HG02943 (cell line): ENCODE measurements at regions not wholly inside any gene's neighbourhood (a gene's known extent, or its start where the extent isn't known, plus 50 kb on each side); places are given as distances from the start of the nearest gene placed in this dataset.
"Not testable (repeated sequence)": the region's sequence is repeated elsewhere in the genome, so short reads cannot be mapped to it uniquely, and the experiment has no call there.

ENCODE experiments used
- ATAC-seq: cut with Tn5 transposase; IDR thresholded peaks from one replicate; pipeline ENCODE4 v1.9.1; 2021; ENCODE audit warnings: mild to moderate bottlenecking, low read depth, moderate library complexity; ENCODE audit not compliant: unreplicated experiment

DNA sequence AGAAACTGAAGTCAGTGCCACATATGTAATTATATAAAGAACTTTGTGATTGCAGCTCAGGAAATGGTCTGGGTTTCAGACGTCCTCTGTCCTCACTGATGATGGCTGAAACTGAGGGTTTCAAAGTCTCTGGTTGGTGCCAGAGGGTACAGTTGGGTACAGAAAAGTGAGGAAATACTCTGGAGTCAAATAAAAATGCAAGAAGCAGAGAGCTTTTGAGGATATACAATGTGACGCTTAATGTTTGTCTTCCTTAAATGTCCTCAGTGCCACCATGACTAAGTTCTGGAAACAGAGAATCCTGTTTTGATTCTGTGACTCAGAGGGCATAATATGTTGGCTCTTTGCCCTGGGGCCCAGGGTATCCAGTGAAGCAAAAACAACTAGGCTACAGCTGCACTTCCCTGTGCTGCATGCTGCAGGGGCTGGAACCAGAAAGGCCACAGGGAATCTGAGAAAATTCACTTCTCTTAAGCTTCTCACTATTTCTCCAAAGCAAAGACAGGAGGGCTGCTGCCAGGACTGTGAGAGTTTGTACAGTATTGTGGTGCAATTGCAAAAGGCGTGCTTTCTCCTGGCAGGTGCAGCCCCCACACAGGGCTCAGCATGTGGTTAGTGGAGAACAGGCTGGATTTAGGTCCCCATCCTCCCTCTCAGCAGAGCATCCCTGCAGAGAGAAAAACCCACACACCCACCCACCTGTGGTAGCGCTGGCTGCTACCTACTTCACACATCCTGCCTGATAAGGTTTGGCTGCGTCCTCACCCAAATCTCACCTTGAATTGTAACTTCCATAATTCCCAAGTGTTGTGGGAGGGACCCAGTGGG, 169.5 kb upstream of the SVIL start:
- ATAC-seq: no peak

DNA sequence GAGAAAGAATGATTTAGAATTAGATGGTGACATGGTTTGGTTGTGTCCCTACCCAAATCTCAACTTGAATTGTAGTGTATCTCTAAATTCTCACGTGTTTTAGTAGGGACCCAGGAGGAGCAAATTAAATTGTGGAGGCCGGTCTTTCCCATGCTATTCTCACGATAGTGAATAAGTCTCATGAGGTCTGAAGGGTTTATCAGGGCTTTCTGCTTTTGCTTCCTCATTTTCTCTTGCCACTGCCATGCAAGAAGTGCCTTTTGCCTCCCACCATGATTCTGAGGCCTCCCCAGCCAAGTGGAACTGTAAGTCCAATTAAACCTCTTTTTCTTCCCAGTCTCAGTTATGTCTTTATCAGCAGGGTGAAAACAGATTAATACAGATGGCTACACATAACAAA, 167.4 kb upstream of the SVIL start:
- ATAC-seq: no peak

DNA sequence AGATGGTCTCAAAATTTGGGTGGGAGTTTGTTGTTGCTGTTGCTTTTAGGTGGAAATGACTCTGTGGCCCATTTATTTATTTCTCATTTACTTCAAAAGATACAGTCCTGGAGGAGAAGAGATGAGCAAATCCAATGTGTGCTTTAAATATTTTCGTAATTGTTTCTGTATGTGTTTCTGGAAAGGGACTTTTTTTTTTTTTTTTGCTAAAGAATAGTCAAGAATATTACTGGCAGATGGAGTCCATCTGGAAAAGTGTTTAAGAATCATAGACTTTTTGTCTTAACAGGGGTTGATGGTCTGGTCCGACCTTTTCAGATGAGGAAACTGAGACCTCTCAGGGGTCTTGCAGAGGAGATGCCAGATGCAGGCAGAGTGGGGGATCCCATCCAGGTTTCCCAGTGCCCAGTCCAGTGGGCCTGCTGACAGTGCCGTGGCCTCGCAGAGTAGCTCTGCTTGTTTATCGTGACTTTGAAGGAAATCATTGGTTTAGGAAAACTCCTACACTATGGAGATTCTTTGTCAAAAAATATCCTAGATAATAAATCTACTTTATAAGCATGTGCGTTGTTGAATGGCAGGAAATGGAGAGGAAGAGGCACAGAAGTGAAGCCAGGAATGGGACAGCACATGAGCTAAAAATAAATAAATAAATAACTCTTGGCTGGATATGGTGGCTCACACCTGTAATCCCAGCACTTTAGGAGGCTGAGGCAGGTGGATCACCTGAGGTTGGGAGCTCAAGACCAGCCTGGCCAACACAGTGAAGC, 164.3 kb upstream of the SVIL start:
- no peak for ATAC-seq

DNA sequence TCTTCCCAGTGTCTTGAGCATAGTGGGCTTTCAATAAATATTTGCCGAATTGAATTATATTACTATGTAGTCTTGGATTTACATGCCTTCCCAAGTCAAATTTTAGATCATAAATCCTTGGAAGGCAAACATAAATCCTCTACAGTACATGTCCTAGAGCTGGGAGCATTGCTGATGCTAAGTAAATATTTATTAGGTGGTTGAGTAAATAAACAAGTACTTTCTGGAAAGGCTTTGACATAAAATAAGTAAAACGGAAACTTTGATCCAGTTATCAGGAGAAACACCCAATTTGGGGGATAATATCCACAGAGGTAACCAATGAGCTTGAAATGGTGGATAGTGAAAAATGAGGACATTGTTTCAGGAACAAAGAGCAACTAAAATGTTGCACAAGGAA, 162.8 kb upstream of the SVIL start:
- ATAC-seq: no peak

DNA sequence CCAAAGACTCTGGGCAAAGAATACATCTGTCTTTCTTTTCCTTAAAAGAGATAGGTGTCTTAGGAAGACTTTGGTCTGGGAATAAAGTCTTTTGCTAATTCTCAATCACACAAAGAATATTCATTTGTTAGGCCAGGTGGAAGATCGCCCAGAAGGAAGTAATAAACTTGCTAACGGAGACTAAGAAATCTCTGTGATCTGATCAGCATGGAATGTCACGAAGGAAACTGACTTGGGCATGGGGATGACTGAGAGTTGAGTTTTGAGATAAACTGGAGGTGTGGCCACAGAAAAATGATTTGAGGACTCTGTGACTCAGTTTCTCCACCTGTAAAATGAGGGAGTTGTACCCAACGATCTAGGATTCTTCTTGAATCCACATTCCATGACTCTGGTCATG, 161.1 kb upstream of the SVIL start:
- ATAC-seq: no peak

DNA sequence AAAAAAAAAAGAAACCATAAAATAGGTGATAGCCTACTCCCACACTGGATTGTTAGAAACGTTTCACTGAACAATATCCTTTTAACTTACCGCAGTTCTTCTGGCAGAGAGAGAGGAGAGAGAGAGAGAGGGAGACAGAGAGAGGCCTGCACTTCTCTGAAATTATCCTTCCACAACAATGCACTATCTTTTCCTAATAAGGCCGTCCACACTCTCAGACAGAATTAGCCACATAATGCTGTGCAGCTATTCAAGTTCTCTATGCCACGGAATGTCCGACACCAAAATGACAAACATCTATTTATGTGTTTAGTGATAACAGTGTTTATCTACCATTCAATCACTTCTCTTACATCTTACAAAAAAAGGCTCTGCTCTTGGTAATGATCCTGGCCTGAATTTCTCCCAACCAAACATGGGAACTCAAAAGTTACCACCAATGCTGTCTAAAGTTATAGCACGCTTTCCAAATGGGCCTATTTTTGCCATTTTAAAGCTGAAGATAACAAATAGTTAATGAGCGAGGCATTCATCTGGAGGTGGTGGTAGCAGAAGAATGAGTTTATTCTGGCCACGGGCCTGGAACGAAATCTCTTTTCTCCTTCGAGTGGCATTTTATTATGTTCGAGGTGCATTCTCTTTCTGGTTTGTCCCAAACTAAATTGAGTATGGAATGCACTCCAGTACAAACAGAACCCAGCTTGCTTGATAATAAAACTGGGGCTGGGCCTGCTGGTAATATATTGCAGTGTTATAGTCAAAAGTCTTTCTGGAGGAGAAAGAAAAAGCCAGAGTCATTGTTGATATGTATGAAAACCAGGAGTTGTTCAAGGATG, 160.2 kb upstream of the SVIL start:
- ATAC-seq: no peak

DNA sequence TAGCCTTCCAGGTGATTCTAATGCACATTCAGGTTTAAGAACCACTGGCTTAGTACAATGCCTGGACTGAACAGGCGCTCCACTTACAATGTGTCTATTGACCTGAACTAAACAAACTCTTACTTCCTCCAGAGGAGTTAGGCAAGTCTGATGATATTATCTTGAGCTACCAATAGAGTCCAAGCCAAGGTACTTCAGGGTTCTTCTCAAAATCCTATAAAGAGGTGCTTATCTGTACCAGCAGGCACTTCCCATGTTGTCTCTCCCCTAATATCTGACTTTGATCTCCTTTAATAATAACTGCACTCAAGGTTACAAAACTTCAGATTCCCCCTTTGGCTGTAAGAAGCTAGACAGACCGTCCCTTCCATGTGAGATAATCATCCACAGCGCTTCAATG, 157.0 kb upstream of the SVIL start:
- ATAC-seq: no peak

DNA sequence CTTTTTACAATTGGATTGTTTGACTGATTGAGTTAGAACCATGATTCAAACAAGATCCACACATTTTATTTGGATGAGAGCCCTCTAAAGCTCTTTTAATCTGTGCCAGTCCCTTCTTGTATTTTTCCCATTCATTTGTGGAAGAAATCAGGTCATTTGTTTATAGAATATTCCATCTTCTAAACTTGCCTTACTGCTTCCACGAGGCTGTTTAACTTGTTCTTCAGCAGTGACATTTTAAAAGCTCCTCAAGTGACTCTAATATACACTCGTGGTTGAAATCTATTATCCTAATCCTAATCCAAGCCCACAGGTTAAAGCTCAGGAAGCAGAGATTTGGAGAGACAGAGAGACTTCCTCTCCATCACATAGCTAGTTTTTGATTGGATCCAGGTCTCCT, 155.4 kb upstream of the SVIL start:
- no peak for ATAC-seq

DNA sequence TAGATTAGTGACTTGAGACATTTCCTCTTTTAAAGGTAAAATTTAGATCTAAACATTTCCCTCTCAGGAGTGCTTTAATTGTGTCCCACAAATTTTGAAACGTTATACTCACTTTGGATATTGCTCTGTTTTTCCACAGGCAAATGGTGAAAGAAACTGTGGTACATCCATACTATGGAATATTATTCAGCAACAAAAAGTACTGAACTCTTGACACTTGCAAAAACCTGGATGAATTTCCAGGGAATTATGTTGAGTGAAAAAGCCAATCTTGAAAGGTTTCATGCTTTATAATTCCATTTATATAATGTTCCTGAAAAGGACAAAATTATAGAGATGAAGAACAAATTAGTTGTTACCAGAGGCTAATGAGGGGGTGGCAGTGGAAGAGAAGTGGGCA, 153.3 kb upstream of the SVIL start:
- no peak for ATAC-seq

DNA sequence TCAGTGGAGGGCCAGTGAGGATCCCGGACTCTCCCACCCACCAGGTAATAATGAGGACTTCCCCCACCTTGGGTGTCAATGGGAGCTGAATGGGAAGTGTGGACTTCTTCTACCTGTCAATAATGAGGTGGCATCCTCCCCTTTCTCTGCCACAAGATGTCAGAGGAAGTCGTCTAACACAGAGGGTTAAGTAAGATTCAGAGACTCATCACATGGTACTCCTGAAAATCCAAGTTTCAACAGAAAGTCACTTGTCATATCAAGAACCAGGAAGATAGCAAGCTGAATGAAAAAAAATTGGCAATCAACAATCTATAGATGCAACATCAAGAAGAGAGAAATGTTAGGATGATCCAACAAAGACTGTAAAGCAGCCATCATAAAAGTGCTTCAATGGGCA, 150.9 kb upstream of the SVIL start:
- no peak for ATAC-seq

DNA sequence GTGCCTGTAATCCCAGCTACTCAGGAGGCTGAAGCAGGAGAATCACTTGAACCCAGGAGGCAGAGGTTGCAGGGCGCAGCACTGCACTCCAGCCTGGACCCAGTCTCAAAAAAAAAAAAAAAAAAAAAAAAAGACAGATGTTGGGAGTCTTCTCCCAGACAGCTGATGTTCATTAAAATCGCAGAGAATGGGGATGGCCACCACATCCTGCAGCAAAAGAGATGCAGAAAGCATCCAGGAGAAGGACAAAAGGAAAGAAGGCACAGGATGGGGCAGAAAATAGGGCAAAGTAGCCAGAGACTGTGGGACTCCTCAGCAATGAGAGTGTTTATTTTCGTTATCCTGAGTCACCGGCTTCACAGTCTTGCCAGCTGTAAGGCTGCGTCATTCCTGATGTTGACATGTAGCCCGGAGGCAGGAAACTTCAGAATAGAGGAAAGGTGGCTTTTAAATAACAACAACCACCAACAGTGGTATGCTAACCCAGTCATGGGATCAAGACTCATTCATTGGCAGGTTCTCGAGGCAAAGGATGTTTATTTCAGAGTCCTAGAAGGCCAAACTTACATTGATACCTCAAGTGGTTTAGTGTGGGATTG, 149.5 kb upstream of the SVIL start:
- ATAC-seq: no peak

DNA sequence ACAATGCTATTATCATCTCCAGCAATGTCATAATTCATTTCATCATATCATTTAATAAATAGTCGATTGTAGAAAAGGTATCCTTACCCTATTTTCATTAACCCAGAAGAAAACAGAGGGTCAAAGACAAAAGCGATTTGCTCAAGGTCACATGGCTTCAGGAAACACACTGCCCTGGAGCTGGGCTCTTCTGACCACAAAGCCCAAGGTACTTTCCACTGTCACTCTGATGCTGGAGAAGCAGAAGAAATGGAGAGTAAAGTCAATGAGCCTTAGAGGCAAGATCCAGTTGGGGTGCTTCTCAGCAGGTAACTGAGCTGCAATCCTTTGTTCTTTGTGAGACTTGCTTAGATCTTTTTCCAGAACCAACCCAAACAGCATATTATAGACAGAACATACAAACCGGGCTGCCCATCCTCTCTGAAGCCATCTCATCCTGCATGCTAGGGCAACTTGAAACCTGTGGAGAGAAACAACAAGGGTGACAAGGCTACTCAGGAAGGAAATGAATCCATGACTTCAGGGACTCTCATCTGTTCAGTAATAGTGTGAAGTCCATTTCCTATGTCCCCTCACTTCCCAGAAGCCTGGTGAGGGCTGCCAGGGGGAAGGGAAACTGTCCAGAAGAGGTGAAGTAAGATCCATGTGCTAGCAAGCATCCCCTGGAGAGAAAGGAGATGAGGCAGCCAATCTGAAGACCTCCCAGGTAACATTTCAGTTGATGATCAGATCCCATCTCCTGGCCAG, 148.6 kb upstream of the SVIL start:
- no peak for ATAC-seq

DNA sequence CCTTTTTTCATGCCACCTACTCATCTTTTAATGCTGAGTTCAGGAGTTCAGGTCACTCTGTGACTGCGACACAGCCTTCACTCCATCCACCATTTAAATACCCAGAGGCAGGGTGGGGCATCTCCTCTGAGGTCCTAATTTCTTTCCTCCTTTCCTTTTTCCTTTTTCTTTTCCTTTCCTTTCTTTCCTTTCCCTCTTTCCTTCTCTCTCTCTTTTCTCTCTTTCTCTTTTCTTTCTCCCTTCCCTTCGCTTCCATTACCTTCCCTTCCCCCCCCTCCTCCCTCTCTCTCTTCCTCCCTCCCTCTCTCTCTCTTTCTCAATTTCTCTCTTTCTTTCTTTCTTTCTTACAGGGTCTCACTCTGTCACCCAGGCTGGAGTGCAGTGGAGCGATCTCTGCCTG, 145.9 kb upstream of the SVIL start:
- ATAC-seq: no peak

DNA sequence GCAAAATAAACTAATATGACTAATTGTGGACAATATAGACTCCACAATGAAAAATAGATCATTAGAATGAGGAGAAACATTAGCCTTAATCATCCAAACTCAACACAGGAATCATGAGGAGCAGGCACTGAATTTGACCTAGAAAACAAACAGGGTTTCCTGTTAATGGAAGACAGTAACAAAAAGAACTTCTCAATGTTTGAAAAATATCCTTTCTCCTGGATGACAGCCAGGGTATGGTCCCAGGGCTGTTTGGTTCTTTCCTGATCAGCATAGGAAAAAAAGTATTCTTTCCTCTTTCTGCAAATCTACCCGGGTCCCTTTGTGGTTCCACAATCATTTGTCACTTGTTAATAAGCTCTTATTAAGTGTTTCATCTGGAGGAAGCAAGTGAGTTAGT, 145.3 kb upstream of the SVIL start:
- ATAC-seq: no peak

DNA sequence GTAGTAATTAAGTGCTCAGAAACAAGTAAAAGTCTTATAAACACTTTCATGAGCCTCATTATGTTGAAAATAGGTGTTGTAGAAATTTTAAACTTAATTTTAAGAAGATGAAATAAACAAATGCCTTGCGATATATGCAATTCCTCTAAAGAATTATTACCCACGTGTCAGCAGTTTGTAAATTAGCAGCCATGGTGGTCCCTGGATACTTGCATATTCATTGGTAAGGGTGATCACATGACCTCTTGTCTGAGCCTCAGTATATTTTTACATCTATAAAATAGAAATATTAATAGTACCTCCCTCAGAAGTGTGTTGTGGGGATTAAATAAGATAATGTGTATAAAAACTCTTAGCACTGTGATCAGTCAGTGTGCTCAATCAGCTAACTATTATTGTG, 141.5 kb upstream of the SVIL start:
- ATAC-seq: no peak

DNA sequence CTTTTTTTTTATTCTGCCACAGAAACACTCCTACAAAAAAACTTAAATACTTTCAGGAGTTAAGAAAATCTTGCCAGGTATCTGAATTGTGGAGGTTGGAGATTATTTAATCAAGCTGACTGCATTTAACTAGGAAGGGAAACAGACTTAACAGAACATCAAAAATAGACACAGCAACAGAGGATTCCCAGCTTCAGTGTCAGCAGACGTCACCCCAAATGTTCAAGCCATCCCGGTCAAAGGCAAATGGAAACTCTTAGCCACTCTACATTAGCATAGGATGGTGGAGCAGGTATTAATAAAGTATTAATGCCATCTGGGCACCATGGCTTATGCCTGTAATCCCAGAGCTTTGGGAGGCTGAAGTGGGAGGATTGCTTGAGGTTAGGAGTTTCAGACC, 139.7 kb upstream of the SVIL start:
- no peak for ATAC-seq

DNA sequence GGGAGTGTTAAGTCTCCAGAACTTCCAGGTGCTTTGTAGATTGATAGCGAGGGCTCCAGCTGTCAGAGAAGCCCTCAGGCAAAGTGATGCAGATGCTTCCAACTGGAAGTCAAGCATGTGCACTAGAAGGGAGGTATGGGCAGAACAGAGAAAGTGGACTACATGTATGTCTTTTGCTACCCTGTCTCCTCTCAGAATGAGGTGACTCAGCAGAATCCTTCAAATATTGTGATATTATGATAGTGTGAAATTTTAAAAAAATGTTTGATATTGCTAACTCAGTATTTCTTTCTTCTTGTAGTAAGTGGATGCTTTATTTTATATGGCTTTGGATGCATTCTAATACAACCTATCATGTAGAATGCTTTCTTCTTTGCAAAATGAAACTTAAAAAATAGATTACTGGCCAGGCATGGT, 138.9 kb upstream of the SVIL start:
- no peak for ATAC-seq

DNA sequence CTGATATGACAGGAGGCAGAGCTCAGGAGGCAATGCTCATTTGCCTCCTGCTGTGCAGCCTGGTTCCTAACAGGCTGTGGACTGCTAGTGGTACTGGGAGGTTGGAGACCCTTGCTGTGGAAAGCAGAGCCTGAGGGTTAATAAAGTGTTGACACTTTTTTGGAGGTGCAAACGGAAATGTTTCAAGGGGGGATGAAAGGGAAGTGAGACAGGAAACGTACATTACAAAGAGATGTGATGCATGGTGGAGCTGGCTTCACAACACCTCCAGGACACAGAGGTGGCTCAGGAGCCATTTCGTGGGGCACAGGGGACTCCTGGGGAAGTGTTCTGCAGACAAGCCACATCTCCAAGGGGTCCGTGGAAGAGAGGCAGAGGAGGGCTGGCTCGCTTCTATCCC, 137.6 kb upstream of the SVIL start:
- no peak for ATAC-seq

DNA sequence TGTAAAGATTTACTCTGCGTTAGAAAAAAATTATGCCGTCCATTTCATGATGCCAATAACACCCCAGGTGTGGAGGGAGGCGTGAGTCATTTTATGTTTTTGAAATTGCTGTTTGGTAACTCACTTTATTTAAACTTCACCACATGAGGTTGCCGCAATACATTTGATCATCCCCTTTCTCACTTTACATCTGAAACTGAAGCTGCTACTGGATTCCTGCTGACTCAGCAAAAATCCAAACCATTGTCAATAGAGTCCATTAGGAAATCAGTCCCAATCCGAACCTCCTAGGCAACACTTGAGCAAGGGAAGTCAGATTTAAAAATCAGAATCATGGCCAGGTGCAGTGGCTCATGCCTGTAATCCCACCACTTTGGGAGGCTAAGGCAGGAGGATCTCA, 136.6 kb upstream of the SVIL start:
- ATAC-seq: no peak

DNA sequence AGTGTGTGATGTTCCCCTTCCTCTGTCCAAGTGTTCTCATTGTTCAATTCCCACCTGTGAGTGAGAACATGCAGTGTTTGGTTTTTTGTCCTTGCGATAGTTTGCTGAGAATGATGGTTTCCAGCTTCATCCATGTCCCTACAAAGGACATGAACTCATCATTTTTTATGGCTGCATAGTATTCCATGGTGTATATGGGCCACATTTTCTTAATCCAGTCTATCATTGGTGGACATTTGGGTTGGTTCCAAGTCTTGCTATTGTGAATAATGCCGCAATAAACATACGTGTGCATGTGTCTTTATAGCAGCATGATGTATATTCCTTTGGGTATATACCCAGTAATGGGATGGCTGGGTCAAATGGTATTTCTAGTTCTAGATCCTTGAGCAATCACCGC, 134.5 kb upstream of the SVIL start:
- not testable (repeated sequence) for ATAC-seq
